H9 (cell line): ENCODE measurements at regions not wholly inside any gene's neighbourhood (a gene's known extent, or its start where the extent isn't known, plus 50 kb on each side); places are given as distances from the start of the nearest gene placed in this dataset.
A peak's percentile ranks its signal among the peaks of the same experiment; 100 is the strongest.

Source experiments
- DNase-seq: peaks from one replicate; pipeline ENCODE4 v3.0.0-alpha.2; 2017
- H2AFZ ChIP-seq: one replicate; pipeline ENCODE4 v1.6.1; 2013; ENCODE audit warnings: mild to moderate bottlenecking, low read length, control low read depth, moderate library complexity
- H2AK5ac ChIP-seq: 2 replicates; pipeline ENCODE4 v1.6.1; 2013; ENCODE audit warnings: low read length, control low read depth, mixed read lengths; ENCODE audit not compliant: insufficient read length
- H2BK120ac ChIP-seq: one replicate; pipeline ENCODE4 v1.6.1; 2013; ENCODE audit warnings: low read depth, mild to moderate bottlenecking, low read length, control low read depth, inconsistent platforms; ENCODE audit not compliant: poor library complexity, severe bottlenecking
- H2BK12ac ChIP-seq: 2 replicates; pipeline ENCODE4 v1.6.1; 2013; ENCODE audit warnings: low read length, control low read depth, mixed read lengths, low read depth; ENCODE audit not compliant: insufficient read length
- H2BK15ac ChIP-seq: 2 replicates; pipeline ENCODE4 v1.6.1; 2013; ENCODE audit warnings: low read depth, low read length, control low read depth
- H2BK20ac ChIP-seq: one replicate; pipeline ENCODE4 v1.6.1; 2013; ENCODE audit warnings: low read depth, mild to moderate bottlenecking, low read length, control low read depth, inconsistent platforms; ENCODE audit not compliant: poor library complexity, severe bottlenecking
- H2BK5ac ChIP-seq: 2 replicates; pipeline ENCODE4 v1.6.1; 2013; ENCODE audit warnings: low read length, control low read depth, mixed read lengths; ENCODE audit not compliant: insufficient read length
- H3K14ac ChIP-seq: 2 replicates; pipeline ENCODE4 v1.6.1; 2013; ENCODE audit warnings: low read length, control low read depth; ENCODE audit not compliant: insufficient read depth
- H3K18ac ChIP-seq: 2 replicates; pipeline ENCODE4 v1.6.1; 2013; ENCODE audit warnings: low read depth, mild to moderate bottlenecking, mixed read lengths, low read length, control low read depth; ENCODE audit not compliant: insufficient read length
- H3K23ac ChIP-seq: 2 replicates; pipeline ENCODE4 v1.6.1; 2013; ENCODE audit warnings: low read length, control low read depth, mixed read lengths, low read depth; ENCODE audit not compliant: insufficient read length
- H3K23me2 ChIP-seq: 2 replicates; pipeline ENCODE4 v1.6.1; 2013; ENCODE audit warnings: low read depth, mild to moderate bottlenecking, mixed read lengths, low read length, control low read depth; ENCODE audit not compliant: insufficient read length, poor library complexity, severe bottlenecking
- H3K27ac ChIP-seq: 2 replicates; pipeline ENCODE4 v1.5.1; 2013; ENCODE audit warnings: low read length, control low read depth, mixed read lengths, low read depth; ENCODE audit not compliant: insufficient read length
- H3K27me3 ChIP-seq: 2 replicates; pipeline ENCODE4 v1.6.1; 2013; ENCODE audit warnings: low read length, control low read depth, inconsistent platforms; ENCODE audit not compliant: insufficient read depth
- H3K4ac ChIP-seq: 2 replicates; pipeline ENCODE4 v1.6.1; 2013; ENCODE audit warnings: low read depth, mild to moderate bottlenecking, control low read depth, inconsistent platforms, low read length, moderate library complexity
- H3K4me1 ChIP-seq: 2 replicates; pipeline ENCODE4 v1.6.1; 2013; ENCODE audit warnings: low read length, control low read depth, inconsistent platforms; ENCODE audit not compliant: insufficient read depth
- H3K4me2 ChIP-seq: 2 replicates; pipeline ENCODE4 v1.6.1; 2013; ENCODE audit warnings: low read length, control low read depth, mixed read lengths; ENCODE audit not compliant: insufficient read length, insufficient read depth
- H3K56ac ChIP-seq: 2 replicates; pipeline ENCODE4 v1.6.1; 2013; ENCODE audit warnings: low read depth, mild to moderate bottlenecking, mixed read lengths, low read length, control low read depth; ENCODE audit not compliant: insufficient read length
- H3K79me1 ChIP-seq: 2 replicates; pipeline ENCODE4 v1.6.1; 2013; ENCODE audit warnings: low read depth, mild to moderate bottlenecking, moderate library complexity, low read length, control low read depth, inconsistent platforms; ENCODE audit not compliant: insufficient read depth, poor library complexity, severe bottlenecking
- H3K79me2 ChIP-seq: 2 replicates; pipeline ENCODE4 v1.6.1; 2013; ENCODE audit warnings: low read length, control low read depth, inconsistent platforms; ENCODE audit not compliant: insufficient read depth
- H3K9ac ChIP-seq: 2 replicates; pipeline ENCODE4 v1.6.1; 2013; ENCODE audit warnings: low read length, control low read depth, mixed read lengths; ENCODE audit not compliant: insufficient read length; ENCODE audit errors: extremely low read depth
- H3K9me3 ChIP-seq: one replicate; pipeline ENCODE4 v1.6.1; 2013; ENCODE audit warnings: low read depth, low read length, inconsistent platforms; ENCODE audit not compliant: control insufficient read depth
- H3T11ph ChIP-seq: one replicate; pipeline ENCODE4 v1.6.1; 2013; ENCODE audit warnings: mild to moderate bottlenecking, low read length, control low read depth, inconsistent platforms
- H4K20me1 ChIP-seq: one replicate; pipeline ENCODE4 v1.6.1; 2013; ENCODE audit not compliant: control insufficient read depth, insufficient read length, insufficient read depth
- H4K5ac ChIP-seq: 2 replicates; pipeline ENCODE4 v1.6.1; 2013; ENCODE audit warnings: low read depth, mild to moderate bottlenecking, mixed read lengths, low read length, control low read depth; ENCODE audit not compliant: insufficient read length
- H4K8ac ChIP-seq: replicated peaks from 2 replicates; pipeline ENCODE4 v1.6.1; 2013; ENCODE audit warnings: low read length, control low read depth, mixed read lengths, low read depth; ENCODE audit not compliant: insufficient read length
- H4K91ac ChIP-seq: 2 replicates; pipeline ENCODE4 v1.6.1; 2013; ENCODE audit warnings: low read depth, mild to moderate bottlenecking, moderate library complexity, mixed read lengths, low read length, control low read depth; ENCODE audit not compliant: insufficient read length
- H3K27ac Mint-ChIP-seq, 3 experiments: 2 replicates in 2 of 3; 3 replicates in 1 of 3; pipeline ENCODE4 v1.8.0; 2020 to 2021; ENCODE audit warnings: mixed read lengths in 3 of 3, mild to moderate bottlenecking in 1 of 3, moderate library complexity in 1 of 3
- H3K27me3 Mint-ChIP-seq: 2 replicates; pipeline ENCODE4 v1.8.0; 2021; ENCODE audit warnings: low read depth, mild to moderate bottlenecking, moderate library complexity, mixed read lengths
- H3K36me3 Mint-ChIP-seq, 3 experiments: 2 replicates in 2 of 3; 3 replicates in 1 of 3; pipeline ENCODE4 v1.8.0; 2020 to 2021; ENCODE audit warnings: low read depth in 3 of 3, mixed read lengths in 3 of 3; ENCODE audit not compliant: insufficient read depth in 1 of 3
- H3K4me1 Mint-ChIP-seq, 2 experiments: 2 replicates each; pipeline ENCODE4 v1.8.0; 2020; ENCODE audit warnings: mixed read lengths in 2 of 2
- H3K4me3 Mint-ChIP-seq, 2 experiments: 2 replicates in 1 of 2; 3 replicates in 1 of 2; pipeline ENCODE4 v1.8.0; 2020 to 2021; ENCODE audit warnings: mild to moderate bottlenecking in 2 of 2, mixed read lengths in 2 of 2, moderate library complexity in 1 of 2
- H3K9me3 Mint-ChIP-seq, 2 experiments: 2 replicates in 1 of 2; 3 replicates in 1 of 2; pipeline ENCODE4 v1.8.0; 2020; ENCODE audit warnings: mild to moderate bottlenecking in 2 of 2, mixed read lengths in 2 of 2, moderate library complexity in 1 of 2
- WGBS: extraction: QIAGEN DNeasy Blood & Tissue Kit; methylation state at CpG from one replicate; pipeline ENCODE4 v1.1.7; 2013; ENCODE audit warnings: missing lambda C conversion rate, low lambda C conversion rate, mixed read lengths; ENCODE audit not compliant: insufficient read length; ENCODE audit errors: extremely low coverage; 5-methylcytosine and 5-hydroxymethylcytosine counted together
- TF ChIP-seq, protein P1 (sequence below): fragments of 200-600 bp; sonication (generic); conservative IDR thresholded peaks from 3 replicates; pipeline ENCODE4 v1.8.0; 2021; ENCODE audit warnings: antibody characterized with exemption, mild to moderate bottlenecking

DNA sequence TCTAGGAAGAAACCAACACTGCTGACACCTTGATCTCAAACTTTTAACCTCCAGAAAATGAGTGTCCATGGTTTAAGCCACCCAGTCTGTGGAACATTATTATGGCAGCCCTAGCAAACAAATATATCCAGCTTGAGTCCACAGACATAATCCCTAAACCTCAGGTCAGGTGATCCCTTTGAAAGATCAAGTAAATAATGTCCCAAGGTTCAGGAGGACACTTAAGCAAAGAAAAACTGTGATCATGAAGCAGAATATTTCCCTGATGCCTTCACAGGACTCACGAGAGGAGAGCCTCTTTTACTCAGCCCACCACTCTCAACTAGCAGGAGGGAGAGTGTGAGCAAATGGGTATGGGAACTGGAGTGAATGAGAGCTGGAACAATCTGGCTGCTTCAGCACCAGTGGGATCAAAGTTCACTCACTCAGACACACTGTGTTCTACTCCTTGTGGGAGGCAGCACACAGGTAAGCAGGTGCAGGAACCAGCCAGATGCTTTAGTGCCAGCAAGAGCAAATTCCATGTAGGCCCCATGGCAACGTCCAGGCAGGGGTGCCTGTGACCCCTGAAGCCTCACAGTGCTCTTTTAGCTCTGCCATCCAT, 608.4 kb downstream of the RAB28 start:
- Histone ChIP-seq H3K23ac (no peak overlapping the region), H4K8ac (no peak overlapping the region), H2AFZ (no peak overlapping the region), H3K27ac (no peak overlapping the region), H2AK5ac (no peak overlapping the region), H4K91ac (no peak overlapping the region), H4K5ac (no peak overlapping the region), H3K9me3 (no peaks in the 10 kb centered on the region), H2BK15ac (no peak overlapping the region), H3K27me3 (no peaks in the 10 kb centered on the region), H3K79me2 (no peaks in the 10 kb centered on the region), H3K9ac (no peak overlapping the region), H2BK20ac (no peak overlapping the region), H3T11ph (no peak overlapping the region), H2BK120ac (no peak overlapping the region), H2BK12ac (peak overlapping the region; percentile 14), H3K79me1 (no peaks in the 10 kb centered on the region), H3K14ac (peak overlapping the region; percentile 65; the same call in 1 of the 2 replicates), H3K4me1 (no peaks in the 10 kb centered on the region), H3K18ac (no peak overlapping the region), H3K56ac (no peak overlapping the region), H3K23me2 (no peaks in the 10 kb centered on the region), H2BK5ac (no peak overlapping the region), H3K4me2 (no peak overlapping the region), H3K4ac (no peak overlapping the region), H4K20me1 (no peaks in the 10 kb centered on the region)
- no peaks in the 10 kb centered on the region for H3K27me3 Mint-ChIP-seq
- H3K4me1 Mint-ChIP-seq = peaks cover 10 to 16% of the 10 kb centered on the region in 2 experiments; a peak in 3 of 4 replicates
- H3K36me3 Mint-ChIP-seq = peaks cover 0 to 2% (median 0%) of the 10 kb centered on the region in 3 experiments; a peak in 2 of 7 replicates
- no peak for DNase-seq
- peaks cover 2% of the 10 kb centered on the region in 2 experiments; a peak in 2 of 5 replicates for H3K9me3 Mint-ChIP-seq
- H3K27ac Mint-ChIP-seq = peak overlapping the region in 1 of 3 experiments; percentile 31; a peak in 1 of 7 replicates
- TF ChIP-seq, protein P1, sequence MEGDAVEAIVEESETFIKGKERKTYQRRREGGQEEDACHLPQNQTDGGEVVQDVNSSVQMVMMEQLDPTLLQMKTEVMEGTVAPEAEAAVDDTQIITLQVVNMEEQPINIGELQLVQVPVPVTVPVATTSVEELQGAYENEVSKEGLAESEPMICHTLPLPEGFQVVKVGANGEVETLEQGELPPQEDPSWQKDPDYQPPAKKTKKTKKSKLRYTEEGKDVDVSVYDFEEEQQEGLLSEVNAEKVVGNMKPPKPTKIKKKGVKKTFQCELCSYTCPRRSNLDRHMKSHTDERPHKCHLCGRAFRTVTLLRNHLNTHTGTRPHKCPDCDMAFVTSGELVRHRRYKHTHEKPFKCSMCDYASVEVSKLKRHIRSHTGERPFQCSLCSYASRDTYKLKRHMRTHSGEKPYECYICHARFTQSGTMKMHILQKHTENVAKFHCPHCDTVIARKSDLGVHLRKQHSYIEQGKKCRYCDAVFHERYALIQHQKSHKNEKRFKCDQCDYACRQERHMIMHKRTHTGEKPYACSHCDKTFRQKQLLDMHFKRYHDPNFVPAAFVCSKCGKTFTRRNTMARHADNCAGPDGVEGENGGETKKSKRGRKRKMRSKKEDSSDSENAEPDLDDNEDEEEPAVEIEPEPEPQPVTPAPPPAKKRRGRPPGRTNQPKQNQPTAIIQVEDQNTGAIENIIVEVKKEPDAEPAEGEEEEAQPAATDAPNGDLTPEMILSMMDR = no peak
- no peak overlapping the region for H3K4me3 Mint-ChIP-seq
- WGBS = no CpG with 5 or more reads among the region's 2 CpGs
